Astrocyte (in vitro differentiated cells and primary cell): ENCODE measurements at regions not wholly inside any gene's neighbourhood (a gene's known extent, or its start where the extent isn't known, plus 50 kb on each side); places are given as distances from the start of the nearest gene placed in this dataset.

Source experiments
- EZH2 ChIP-seq: IDR thresholded peaks from 2 replicates; pipeline ENCODE4 v1.6.1; 2012; ENCODE audit warnings: mild to moderate bottlenecking, low read length, inconsistent platforms; ENCODE audit not compliant: insufficient read depth
- TF ChIP-seq, protein P1 (sequence below): IDR thresholded peaks from 2 replicates; pipeline ENCODE4 v1.5.1; 2011; ENCODE audit warnings: low read depth, mild to moderate bottlenecking, inconsistent platforms, low read length, moderate library complexity; ENCODE audit not compliant: insufficient read depth

DNA sequence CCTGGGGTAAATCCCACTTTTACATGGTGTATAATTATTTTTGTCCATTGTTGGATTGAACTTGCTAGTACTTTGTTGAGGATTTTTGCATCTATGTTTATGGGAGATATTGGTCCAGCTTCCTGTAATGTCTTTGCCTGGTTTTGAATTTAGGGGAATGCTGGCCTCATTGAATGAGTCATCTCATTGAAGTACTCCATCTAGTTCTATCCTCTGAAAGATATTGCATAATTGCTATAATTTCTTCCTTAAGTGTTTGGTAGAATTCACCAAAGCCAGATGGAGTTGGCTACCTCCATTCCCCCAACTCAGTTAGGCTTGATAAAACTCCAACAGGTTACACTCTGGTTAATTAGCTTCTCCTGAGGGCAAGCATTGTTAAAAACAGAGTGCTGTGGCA is 237.4 kb upstream of the TGFBR2 start:
- TF ChIP-seq, protein P1, sequence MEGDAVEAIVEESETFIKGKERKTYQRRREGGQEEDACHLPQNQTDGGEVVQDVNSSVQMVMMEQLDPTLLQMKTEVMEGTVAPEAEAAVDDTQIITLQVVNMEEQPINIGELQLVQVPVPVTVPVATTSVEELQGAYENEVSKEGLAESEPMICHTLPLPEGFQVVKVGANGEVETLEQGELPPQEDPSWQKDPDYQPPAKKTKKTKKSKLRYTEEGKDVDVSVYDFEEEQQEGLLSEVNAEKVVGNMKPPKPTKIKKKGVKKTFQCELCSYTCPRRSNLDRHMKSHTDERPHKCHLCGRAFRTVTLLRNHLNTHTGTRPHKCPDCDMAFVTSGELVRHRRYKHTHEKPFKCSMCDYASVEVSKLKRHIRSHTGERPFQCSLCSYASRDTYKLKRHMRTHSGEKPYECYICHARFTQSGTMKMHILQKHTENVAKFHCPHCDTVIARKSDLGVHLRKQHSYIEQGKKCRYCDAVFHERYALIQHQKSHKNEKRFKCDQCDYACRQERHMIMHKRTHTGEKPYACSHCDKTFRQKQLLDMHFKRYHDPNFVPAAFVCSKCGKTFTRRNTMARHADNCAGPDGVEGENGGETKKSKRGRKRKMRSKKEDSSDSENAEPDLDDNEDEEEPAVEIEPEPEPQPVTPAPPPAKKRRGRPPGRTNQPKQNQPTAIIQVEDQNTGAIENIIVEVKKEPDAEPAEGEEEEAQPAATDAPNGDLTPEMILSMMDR = no peak
- TF ChIP-seq EZH2 = no peak
